ENCODE measurements at regions not wholly inside any gene's neighbourhood (a gene's known extent, or its start where the extent isn't known, plus 50 kb on each side); places are given as distances from the start of the nearest gene placed in this dataset.

DNA sequence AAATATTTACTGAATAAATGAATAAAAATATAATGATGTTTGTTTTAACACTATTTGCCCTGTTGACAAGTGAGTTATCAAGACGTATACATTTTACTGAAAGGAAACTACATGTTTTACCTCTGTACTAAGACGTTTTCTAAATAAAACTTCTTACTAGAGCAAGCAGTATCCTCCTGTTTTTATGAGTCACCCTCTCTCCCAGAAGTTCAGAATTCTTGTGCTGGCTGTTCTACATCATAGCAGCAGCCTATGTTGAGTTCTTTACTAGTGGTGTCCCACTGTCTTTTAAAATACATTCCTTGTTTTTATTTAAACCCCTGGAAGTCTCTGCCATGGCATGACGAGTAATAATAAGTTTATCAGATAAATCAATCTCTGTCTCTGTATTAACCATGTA is 297.4 kb downstream of the CALCRL start:
- no peak for ATAC-seq

DNA sequence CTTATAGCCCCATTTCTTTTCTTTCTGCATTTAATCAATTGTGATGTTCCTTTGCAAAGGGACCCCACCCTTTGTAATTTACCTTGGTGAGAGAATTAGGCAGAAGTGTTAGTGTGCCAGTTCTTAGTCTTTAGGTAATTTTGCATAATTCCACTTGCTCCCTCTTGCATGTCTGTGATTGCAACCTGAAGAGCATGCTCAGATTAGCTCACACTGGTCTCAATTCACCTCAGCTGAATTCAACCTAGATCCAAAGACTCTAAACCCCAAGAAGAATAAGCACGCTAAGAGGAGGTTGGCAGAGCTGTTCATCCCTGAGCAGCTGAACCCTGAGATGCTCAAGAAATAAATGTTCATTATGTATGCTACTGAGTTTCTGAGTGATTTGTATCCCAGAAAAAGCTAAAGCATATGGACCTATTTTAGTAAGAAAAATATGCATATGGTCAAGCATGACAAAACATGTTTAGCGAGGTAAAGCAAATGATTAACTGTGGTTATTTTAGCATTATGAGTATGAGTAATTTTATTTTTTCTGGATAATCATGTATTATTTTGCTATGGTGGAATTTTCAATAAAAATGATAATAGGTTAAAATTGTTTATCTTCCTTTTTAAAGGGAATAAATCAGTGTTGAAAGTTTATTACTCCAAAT is 299.2 kb upstream of the ZSWIM2 start:
- 30 to 38% methylated on average over 2 of the region's 2 CpGs for WGBS, 2 donors
- no peaks in the 10 kb centered on the region for H3K36me3 ChIP-seq (replicated peaks in 1 of 2; ENCODE audit: insufficient read depth in 1 of 2, low read depth in 2 of 2)
- ATAC-seq, result no peak
- H3K4me3 ChIP-seq, result no peak overlapping the region
- no peaks in the 10 kb centered on the region for H3K9me3 ChIP-seq
- H3K27me3 ChIP-seq, result no peaks in the 10 kb centered on the region
- intact Hi-C loops (cut with DNase I), result no loop called here
- TF ChIP-seq, protein P1, sequence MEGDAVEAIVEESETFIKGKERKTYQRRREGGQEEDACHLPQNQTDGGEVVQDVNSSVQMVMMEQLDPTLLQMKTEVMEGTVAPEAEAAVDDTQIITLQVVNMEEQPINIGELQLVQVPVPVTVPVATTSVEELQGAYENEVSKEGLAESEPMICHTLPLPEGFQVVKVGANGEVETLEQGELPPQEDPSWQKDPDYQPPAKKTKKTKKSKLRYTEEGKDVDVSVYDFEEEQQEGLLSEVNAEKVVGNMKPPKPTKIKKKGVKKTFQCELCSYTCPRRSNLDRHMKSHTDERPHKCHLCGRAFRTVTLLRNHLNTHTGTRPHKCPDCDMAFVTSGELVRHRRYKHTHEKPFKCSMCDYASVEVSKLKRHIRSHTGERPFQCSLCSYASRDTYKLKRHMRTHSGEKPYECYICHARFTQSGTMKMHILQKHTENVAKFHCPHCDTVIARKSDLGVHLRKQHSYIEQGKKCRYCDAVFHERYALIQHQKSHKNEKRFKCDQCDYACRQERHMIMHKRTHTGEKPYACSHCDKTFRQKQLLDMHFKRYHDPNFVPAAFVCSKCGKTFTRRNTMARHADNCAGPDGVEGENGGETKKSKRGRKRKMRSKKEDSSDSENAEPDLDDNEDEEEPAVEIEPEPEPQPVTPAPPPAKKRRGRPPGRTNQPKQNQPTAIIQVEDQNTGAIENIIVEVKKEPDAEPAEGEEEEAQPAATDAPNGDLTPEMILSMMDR (IDR thresholded peaks at IDR 0.05), result no peak
- no peak for TF ChIP-seq POLR2A (IDR thresholded peaks at IDR 0.05)
- no peak for DNase-seq
- no peak overlapping the region for H3K27ac ChIP-seq
- no peaks in the 10 kb centered on the region for H3K4me1 ChIP-seq

More for the DNA sequence above, 297.4 kb downstream of the CALCRL start:
- Histone ChIP-seq H3K36me3 (replicated peaks in 1 of 2; ENCODE audit: insufficient read depth in 1 of 2, low read depth in 2 of 2) (no peaks in the 10 kb centered on the region), H3K9me3 (no peaks in the 10 kb centered on the region), H3K4me1 (no peaks in the 10 kb centered on the region), H3K4me3 (no peak overlapping the region), H3K27ac (no peak overlapping the region), H3K27me3 (no peaks in the 10 kb centered on the region)
- TF ChIP-seq POLR2A (IDR thresholded peaks at IDR 0.05), result no peak
- TF ChIP-seq, protein P1 (IDR thresholded peaks at IDR 0.05), result no peak
- 36 to 37% methylated on average over 3 of the region's 3 CpGs for WGBS, 2 donors
- no peak for DNase-seq
- intact Hi-C loops (cut with DNase I), result no loop called here

DNA sequence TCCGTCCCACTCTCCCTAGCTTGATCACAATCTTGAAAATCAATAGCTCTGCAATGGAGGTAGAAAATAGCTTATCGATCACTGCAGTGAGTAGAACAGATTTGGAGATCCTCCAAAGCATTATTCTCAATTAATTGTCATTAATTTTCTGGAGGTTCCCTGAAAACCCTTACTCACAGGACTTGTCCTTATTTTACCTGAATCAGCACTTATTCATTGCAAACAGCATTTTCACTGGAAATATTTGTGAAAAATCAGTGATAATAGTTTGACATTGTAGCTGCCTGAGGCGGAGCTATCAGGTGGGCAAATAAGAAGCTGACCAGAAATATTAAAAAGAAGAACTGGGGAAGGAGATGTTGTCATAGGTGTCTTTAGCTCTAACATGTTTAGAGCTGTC is 294.6 kb upstream of the ZSWIM2 start:
- no peaks in the 10 kb centered on the region for H3K4me1 ChIP-seq
- intact Hi-C loops (cut with DNase I), result no loop called here
- 58 to 59% methylated on average over 3 of the region's 3 CpGs for WGBS, 2 donors
- ATAC-seq, result no peak
- no peaks in the 10 kb centered on the region for H3K27me3 ChIP-seq
- no peaks in the 10 kb centered on the region for H3K36me3 ChIP-seq (replicated peaks in 1 of 2; ENCODE audit: insufficient read depth in 1 of 2, low read depth in 2 of 2)
- no peak overlapping the region for H3K4me3 ChIP-seq
- H3K27ac ChIP-seq, result no peak overlapping the region
- no peaks in the 10 kb centered on the region for H3K9me3 ChIP-seq
- DNase-seq, result no peak
- TF ChIP-seq, protein P1 (IDR thresholded peaks at IDR 0.05), result no peak
- no peak for TF ChIP-seq POLR2A (IDR thresholded peaks at IDR 0.05)

DNA sequence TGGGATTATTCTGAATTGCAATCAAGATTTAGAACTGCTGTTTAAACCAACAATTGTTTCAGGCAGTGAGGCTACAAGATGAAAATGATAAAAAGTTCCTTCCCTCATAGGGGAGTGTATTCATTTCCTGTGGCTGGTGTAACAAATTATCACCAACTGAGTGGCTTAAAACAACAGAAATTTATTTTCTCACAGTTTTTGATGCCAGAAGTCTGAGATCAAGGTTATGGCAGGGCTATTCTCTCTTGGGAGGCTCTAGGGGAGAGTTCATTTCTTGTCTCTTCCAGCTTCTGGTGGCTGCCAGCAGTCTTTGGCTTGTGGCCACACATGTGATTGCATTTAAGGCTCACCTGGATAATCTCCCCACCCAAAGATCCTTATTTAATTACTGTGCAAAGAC is 290.5 kb upstream of the ZSWIM2 start:
- no peak overlapping the region for H3K4me3 ChIP-seq

More for the DNA sequence above, 290.5 kb upstream of the ZSWIM2 start:
- TF ChIP-seq, protein P1 (IDR thresholded peaks at IDR 0.05), result no peak
- TF ChIP-seq POLR2A (IDR thresholded peaks at IDR 0.05), result no peak
- Histone ChIP-seq H3K9me3 (no peaks in the 10 kb centered on the region), H3K4me1 (no peaks in the 10 kb centered on the region), H3K36me3 (replicated peaks in 1 of 2; ENCODE audit: insufficient read depth in 1 of 2, low read depth in 2 of 2) (no peaks in the 10 kb centered on the region), H3K27ac (no peak overlapping the region), H3K27me3 (no peaks in the 10 kb centered on the region)
- no peak for DNase-seq
- ATAC-seq, result no peak
- intact Hi-C loops (cut with DNase I), result no loop called here

Measured in body of pancreas (tissue), 4 donors.